ENCODE measurements at regions not wholly inside any gene's neighbourhood (a gene's known extent, or its start where the extent isn't known, plus 50 kb on each side); places are given as distances from the start of the nearest gene placed in this dataset.

DNA sequence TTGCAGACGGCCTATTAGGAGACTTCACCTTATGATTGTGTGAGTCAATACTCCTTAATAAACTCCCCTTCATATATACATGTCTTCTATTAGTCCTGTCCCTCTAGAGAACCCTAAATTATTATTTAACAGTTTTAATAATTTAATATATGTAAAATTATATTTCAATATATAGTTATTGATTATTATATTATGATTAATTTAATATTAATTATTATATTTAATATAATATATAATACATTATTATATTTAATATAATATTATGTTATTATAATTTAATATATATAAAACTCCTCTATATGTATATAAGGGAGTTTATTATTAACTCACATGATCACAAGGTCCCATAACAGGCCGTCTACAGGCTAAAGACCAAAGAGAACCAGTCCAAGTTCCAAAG is 533.2 kb downstream of the ARAP2 start:
- Histone ChIP-seq H3K56ac (ENCODE audit: insufficient read length, low read depth, low read length) (no peak overlapping the region), H3K27me3 (ENCODE audit: insufficient read depth, low read length) (no peaks in the 10 kb centered on the region), H3K4me2 (ENCODE audit: insufficient read depth, insufficient read length, low read length) (no peak overlapping the region), H3T11ph (ENCODE audit: low read length) (no peak overlapping the region), H2AFZ (ENCODE audit: low read length) (no peak overlapping the region), H3K23me2 (ENCODE audit: insufficient read length, low read depth, low read length, poor library complexity, severe bottlenecking) (no peaks in the 10 kb centered on the region), H2BK120ac (ENCODE audit: low read depth, low read length, poor library complexity, severe bottlenecking) (no peak overlapping the region), H4K20me1 (ENCODE audit: control insufficient read depth, insufficient read depth, insufficient read length) (no peaks in the 10 kb centered on the region), H3K79me1 (ENCODE audit: insufficient read depth, low read depth, low read length, poor library complexity, severe bottlenecking) (no peaks in the 10 kb centered on the region), H2BK15ac (ENCODE audit: low read depth, low read length) (no peak overlapping the region), H3K27ac (ENCODE audit: insufficient read length, low read depth, low read length) (no peak overlapping the region), H4K8ac (replicated peaks; ENCODE audit: insufficient read length, low read depth, low read length) (no peak overlapping the region), H2AK5ac (ENCODE audit: insufficient read length, low read length) (no peak overlapping the region), H2BK20ac (ENCODE audit: low read depth, low read length, poor library complexity, severe bottlenecking) (no peak overlapping the region), H3K4me1 (ENCODE audit: insufficient read depth, low read length) (no peaks in the 10 kb centered on the region), H3K14ac (ENCODE audit: insufficient read depth, low read length) (no peak overlapping the region), H3K9me3 (ENCODE audit: control insufficient read depth, low read depth, low read length) (no peaks in the 10 kb centered on the region), H4K5ac (ENCODE audit: insufficient read length, low read depth, low read length) (no peak overlapping the region), H3K9ac (ENCODE audit: extremely low read depth, insufficient read length, low read length) (no peak overlapping the region), H3K18ac (ENCODE audit: insufficient read length, low read depth, low read length) (no peak overlapping the region), H2BK12ac (ENCODE audit: insufficient read length, low read depth, low read length) (no peak overlapping the region), H3K79me2 (ENCODE audit: insufficient read depth, low read length) (no peaks in the 10 kb centered on the region), H2BK5ac (ENCODE audit: insufficient read length, low read length) (no peak overlapping the region), H3K4ac (ENCODE audit: low read depth, low read length) (no peak overlapping the region), H3K23ac (ENCODE audit: insufficient read length, low read depth, low read length) (no peak overlapping the region), H4K91ac (ENCODE audit: insufficient read length, low read depth, low read length) (no peak overlapping the region)
- DNase-seq, result no peak
- Mint-ChIP-seq H3K4me1 (no peaks in the 10 kb centered on the region), H3K4me3 (no peak overlapping the region), H3K9me3 (peaks cover 26 to 28% of the 10 kb centered on the region in 2 experiments), H3K27me3 (ENCODE audit: low read depth) (no peaks in the 10 kb centered on the region; the same call in 1 of the 2 replicates), H3K36me3 (ENCODE audit: insufficient read depth in 1 of 3, low read depth in 3 of 3) (peaks cover 2 to 10% (median 7%) of the 10 kb centered on the region in 3 experiments; a peak in 5 of 7 replicates), H3K27ac (no peak overlapping the region)
- TF ChIP-seq, protein P1, sequence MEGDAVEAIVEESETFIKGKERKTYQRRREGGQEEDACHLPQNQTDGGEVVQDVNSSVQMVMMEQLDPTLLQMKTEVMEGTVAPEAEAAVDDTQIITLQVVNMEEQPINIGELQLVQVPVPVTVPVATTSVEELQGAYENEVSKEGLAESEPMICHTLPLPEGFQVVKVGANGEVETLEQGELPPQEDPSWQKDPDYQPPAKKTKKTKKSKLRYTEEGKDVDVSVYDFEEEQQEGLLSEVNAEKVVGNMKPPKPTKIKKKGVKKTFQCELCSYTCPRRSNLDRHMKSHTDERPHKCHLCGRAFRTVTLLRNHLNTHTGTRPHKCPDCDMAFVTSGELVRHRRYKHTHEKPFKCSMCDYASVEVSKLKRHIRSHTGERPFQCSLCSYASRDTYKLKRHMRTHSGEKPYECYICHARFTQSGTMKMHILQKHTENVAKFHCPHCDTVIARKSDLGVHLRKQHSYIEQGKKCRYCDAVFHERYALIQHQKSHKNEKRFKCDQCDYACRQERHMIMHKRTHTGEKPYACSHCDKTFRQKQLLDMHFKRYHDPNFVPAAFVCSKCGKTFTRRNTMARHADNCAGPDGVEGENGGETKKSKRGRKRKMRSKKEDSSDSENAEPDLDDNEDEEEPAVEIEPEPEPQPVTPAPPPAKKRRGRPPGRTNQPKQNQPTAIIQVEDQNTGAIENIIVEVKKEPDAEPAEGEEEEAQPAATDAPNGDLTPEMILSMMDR (conservative IDR thresholded peaks at IDR 0.05), result no peak
- no CpG with 5 or more reads among the region's 2 CpGs for WGBS (ENCODE audit: extremely low coverage, insufficient read length, low lambda C conversion rate)

Data from H9 (cell line).